ENCODE measurements at regions not wholly inside any gene's neighbourhood (a gene's known extent, or its start where the extent isn't known, plus 50 kb on each side); places are given as distances from the start of the nearest gene placed in this dataset.
"Not testable (repeated sequence)": the region's sequence is repeated elsewhere in the genome, so short reads cannot be mapped to it uniquely, and the experiment has no call there.

DNA sequence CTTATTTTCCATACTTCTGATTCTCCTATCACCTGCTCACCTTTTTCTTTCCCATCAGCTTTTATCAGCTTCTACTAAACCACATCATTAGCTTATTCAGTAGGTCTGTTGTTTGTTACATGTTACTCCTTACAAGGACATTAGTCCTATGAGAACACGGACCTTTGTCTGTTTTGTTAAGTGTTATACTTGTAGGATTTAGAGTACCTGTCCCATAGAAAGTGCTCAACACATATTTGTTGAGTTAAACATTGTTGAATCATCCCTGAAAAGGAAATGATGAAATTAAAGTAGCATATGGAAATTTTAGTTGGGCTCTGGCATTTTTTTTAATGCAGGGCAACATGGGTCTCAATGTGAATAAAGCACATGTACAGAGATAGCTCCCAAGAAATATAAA is 222.1 kb upstream of the CARD18 start:
- FAIRE-seq (no peak), DNase-seq (ENCODE audit: insufficient read length, low spot score) (no peak)
- TF ChIP-seq POLR2A (IDR thresholded peaks at IDR 0.05; ENCODE audit: low read depth, low read length): no peak
- no peak for TF ChIP-seq TAF1 (IDR thresholded peaks at IDR 0.05; ENCODE audit: low read depth, low read length)
- no peak for TF ChIP-seq POLR2AphosphoS5 (IDR thresholded peaks at IDR 0.05; ENCODE audit: low read depth, low read length)
- TF ChIP-seq PAX5 (IDR thresholded peaks at IDR 0.05; ENCODE audit: insufficient read depth, low read length, severe bottlenecking): no peak
- no peak for TF ChIP-seq SPI1 (IDR thresholded peaks at IDR 0.05; ENCODE audit: low read depth, low read length)
- TF ChIP-seq POU2F2 (IDR thresholded peaks at IDR 0.05; ENCODE audit: low read depth, low read length): no peak

DNA sequence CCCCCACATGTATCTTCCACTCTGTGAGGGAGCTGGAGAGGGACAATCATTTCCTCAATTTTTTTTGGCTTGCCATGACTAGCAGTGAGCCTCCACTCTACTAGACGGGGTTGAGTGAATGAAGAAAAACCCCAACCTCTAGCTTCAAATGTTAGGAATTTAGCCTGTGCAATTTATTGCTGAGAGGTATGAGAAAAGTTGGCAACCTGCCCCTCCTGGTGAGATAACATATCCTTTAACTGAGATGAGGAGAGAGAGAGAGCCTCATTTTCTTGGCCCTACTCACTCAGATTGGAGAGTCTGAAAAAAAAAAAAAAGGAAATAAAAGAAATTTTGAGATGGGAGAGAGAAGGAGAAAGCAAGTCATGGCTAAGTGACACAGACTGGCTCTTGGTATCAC is 218.2 kb upstream of the CARD18 start:
- DNase-seq (ENCODE audit: insufficient read length, low spot score): no peak
- no peak for FAIRE-seq
- no peak for TF ChIP-seq PAX5 (IDR thresholded peaks at IDR 0.05; ENCODE audit: insufficient read depth, low read length, severe bottlenecking)
- no peak for TF ChIP-seq TAF1 (IDR thresholded peaks at IDR 0.05; ENCODE audit: low read depth, low read length)
- TF ChIP-seq POLR2AphosphoS5 (IDR thresholded peaks at IDR 0.05; ENCODE audit: low read depth, low read length): no peak
- TF ChIP-seq POLR2A (IDR thresholded peaks at IDR 0.05; ENCODE audit: low read depth, low read length): no peak
- TF ChIP-seq POU2F2 (IDR thresholded peaks at IDR 0.05; ENCODE audit: low read depth, low read length): no peak

DNA sequence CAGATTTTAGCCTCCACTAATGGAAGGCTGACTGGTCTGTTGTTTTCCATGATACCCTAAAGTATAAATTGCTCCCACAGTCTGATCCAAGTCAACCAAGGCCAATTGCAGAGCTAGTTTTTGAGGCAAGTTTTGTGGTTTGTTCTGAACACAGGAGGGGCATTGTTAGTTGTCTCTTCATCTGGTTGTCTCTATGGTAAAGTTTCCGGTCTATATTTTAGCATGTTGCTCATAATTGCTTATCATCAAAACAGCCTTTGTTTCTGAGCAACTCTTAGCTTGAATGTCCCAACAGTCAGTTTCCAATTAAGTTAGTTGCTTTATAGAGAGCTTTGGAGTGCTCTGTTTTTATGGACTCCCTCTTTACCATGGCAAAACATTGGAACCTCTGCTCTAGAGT is 217.6 kb upstream of the CARD18 start:
- TF ChIP-seq SPI1 (IDR thresholded peaks at IDR 0.05; ENCODE audit: low read depth, low read length) (no peak), POLR2AphosphoS5 (IDR thresholded peaks at IDR 0.05; ENCODE audit: low read depth, low read length) (no peak), POU2F2 (IDR thresholded peaks at IDR 0.05; ENCODE audit: low read depth, low read length) (no peak), POLR2A (IDR thresholded peaks at IDR 0.05; ENCODE audit: low read depth, low read length) (no peak), TAF1 (IDR thresholded peaks at IDR 0.05; ENCODE audit: low read depth, low read length) (no peak), PAX5 (IDR thresholded peaks at IDR 0.05; ENCODE audit: insufficient read depth, low read length, severe bottlenecking) (no peak)
- FAIRE-seq (no peak), DNase-seq (ENCODE audit: insufficient read length, low spot score) (no peak)

DNA sequence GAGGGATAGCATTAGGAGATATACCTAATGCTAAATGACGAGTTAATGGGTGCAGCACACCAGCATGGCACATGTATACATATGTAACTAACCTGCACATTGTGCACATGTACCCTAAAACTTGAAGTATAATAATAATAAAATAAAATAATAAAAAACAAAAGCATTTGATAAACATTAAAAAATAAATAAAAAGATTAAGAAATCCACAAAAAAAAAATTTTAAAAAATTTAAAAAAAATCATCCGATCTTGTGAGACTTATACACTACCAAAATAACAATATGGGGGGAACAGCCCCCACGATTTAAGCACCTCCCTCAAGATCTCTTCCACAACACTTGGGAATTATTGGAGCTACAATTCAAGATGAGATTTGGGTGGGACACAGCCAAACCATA is 210.3 kb upstream of the CARD18 start:
- FAIRE-seq; DNase-seq (ENCODE audit: insufficient read length, low spot score): not testable (repeated sequence)

GRCh38 chr11:105344938-105345337 is 205.4 kb upstream of the CARD18 start:
- no peak for FAIRE-seq
- no peak for DNase-seq (ENCODE audit: insufficient read length, low spot score)

GRCh38 chr11:105334025-105334714 is 194.6 kb upstream of the CARD18 start:
- FAIRE-seq: no peak
- no peak for TF ChIP-seq PAX5 (IDR thresholded peaks at IDR 0.05; ENCODE audit: insufficient read depth, low read length, severe bottlenecking)
- TF ChIP-seq POLR2AphosphoS5 (IDR thresholded peaks at IDR 0.05; ENCODE audit: low read depth, low read length): no peak
- TF ChIP-seq POLR2A (IDR thresholded peaks at IDR 0.05; ENCODE audit: low read depth, low read length): no peak
- no peak for TF ChIP-seq SPI1 (IDR thresholded peaks at IDR 0.05; ENCODE audit: low read depth, low read length)
- no peak for DNase-seq (ENCODE audit: insufficient read length, low spot score)

More at GRCh38 chr11:105344938-105345337, 205.4 kb upstream of the CARD18 start:
- no peak for TF ChIP-seq TAF1 (IDR thresholded peaks at IDR 0.05; ENCODE audit: low read depth, low read length)

DNA sequence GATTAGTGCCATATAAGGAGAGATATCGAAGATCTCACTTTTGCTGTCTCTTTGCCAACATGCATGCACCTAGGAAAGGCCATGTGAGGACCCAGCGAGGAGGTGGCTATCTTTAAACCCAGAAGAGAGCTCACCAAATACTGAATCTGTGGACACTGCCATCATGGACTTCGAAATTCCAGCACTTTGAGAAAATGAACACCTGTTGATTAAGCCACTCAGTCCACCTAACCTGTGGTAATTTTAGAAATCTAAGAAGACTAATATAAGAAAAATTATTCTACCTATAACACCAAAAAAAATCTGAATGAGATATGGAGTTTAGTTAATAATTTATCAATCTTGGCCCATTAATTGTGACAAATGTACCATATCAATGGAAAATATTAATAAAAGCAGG is 193.6 kb upstream of the CARD18 start:
- TF ChIP-seq TAF1 (IDR thresholded peaks at IDR 0.05; ENCODE audit: low read depth, low read length): no peak
- no peak for TF ChIP-seq SPI1 (IDR thresholded peaks at IDR 0.05; ENCODE audit: low read depth, low read length)
- no peak for TF ChIP-seq POLR2AphosphoS5 (IDR thresholded peaks at IDR 0.05; ENCODE audit: low read depth, low read length)
- TF ChIP-seq PAX5 (IDR thresholded peaks at IDR 0.05; ENCODE audit: insufficient read depth, low read length, severe bottlenecking): no peak
- no peak for TF ChIP-seq POU2F2 (IDR thresholded peaks at IDR 0.05; ENCODE audit: low read depth, low read length)
- no peak for TF ChIP-seq POLR2A (IDR thresholded peaks at IDR 0.05; ENCODE audit: low read depth, low read length)
- DNase-seq (ENCODE audit: insufficient read length, low spot score): no peak
- no peak for FAIRE-seq

DNA sequence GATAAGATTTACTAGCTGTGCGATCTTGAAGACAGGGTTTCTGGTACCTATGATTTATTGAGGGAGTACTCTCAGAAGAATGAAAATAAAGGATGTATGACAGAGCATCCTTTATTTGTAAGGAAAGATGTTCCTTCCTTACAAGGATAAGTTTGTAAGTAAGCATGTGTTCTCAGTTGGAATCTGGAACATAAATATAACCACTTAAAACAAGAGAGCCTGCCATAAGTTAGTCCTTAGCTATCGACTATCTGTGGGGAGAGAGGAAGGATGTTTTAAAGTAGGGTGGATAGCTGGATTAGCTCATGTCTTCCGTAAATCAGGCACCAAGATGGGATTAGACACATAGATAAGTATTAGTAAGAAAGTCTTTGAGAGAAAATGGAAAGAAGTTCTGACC is 192.6 kb upstream of the CARD18 start:
- no peak for DNase-seq (ENCODE audit: insufficient read length, low spot score)
- TF ChIP-seq POU2F2 (IDR thresholded peaks at IDR 0.05; ENCODE audit: low read depth, low read length) (no peak), SPI1 (IDR thresholded peaks at IDR 0.05; ENCODE audit: low read depth, low read length) (no peak), POLR2A (IDR thresholded peaks at IDR 0.05; ENCODE audit: low read depth, low read length) (no peak), TAF1 (IDR thresholded peaks at IDR 0.05; ENCODE audit: low read depth, low read length) (no peak), POLR2AphosphoS5 (IDR thresholded peaks at IDR 0.05; ENCODE audit: low read depth, low read length) (no peak), PAX5 (IDR thresholded peaks at IDR 0.05; ENCODE audit: insufficient read depth, low read length, severe bottlenecking) (no peak)

GRCh38 chr11:105328061-105328460 is 188.5 kb upstream of the CARD18 start:
- no peak for DNase-seq (ENCODE audit: insufficient read length, low spot score)
- TF ChIP-seq POU2F2 (IDR thresholded peaks at IDR 0.05; ENCODE audit: low read depth, low read length) (no peak), TAF1 (IDR thresholded peaks at IDR 0.05; ENCODE audit: low read depth, low read length) (no peak), POLR2AphosphoS5 (IDR thresholded peaks at IDR 0.05; ENCODE audit: low read depth, low read length) (no peak), POLR2A (IDR thresholded peaks at IDR 0.05; ENCODE audit: low read depth, low read length) (no peak), PAX5 (IDR thresholded peaks at IDR 0.05; ENCODE audit: insufficient read depth, low read length, severe bottlenecking) (no peak), SPI1 (IDR thresholded peaks at IDR 0.05; ENCODE audit: low read depth, low read length) (no peak)
- FAIRE-seq: no peak

More for the DNA sequence above, 192.6 kb upstream of the CARD18 start:
- no peak for FAIRE-seq

DNA sequence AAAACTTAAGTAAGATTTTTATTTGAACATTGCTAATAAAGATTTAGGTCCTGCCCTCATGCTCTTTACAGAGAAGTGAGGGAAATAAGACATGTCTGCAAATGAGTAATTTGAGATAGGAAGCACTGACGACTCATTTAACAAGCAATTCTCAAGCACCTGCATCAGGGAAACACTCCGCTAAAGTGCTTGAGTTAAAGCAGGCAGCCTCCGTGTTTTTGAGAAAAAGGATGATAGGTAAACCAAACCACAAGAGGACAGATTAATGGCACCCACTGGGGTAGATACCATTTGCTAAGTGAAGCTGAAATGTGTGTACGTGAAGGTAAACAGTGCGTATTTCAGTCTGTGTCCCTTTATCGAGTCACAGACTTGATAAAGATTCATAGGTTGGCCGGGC is 184.6 kb upstream of the CARD18 start:
- TF ChIP-seq PAX5 (IDR thresholded peaks at IDR 0.05; ENCODE audit: insufficient read depth, low read length, severe bottlenecking): no peak
- TF ChIP-seq POLR2A (IDR thresholded peaks at IDR 0.05; ENCODE audit: low read depth, low read length): no peak
- DNase-seq (ENCODE audit: insufficient read length, low spot score): no peak
- no peak for FAIRE-seq

DNA sequence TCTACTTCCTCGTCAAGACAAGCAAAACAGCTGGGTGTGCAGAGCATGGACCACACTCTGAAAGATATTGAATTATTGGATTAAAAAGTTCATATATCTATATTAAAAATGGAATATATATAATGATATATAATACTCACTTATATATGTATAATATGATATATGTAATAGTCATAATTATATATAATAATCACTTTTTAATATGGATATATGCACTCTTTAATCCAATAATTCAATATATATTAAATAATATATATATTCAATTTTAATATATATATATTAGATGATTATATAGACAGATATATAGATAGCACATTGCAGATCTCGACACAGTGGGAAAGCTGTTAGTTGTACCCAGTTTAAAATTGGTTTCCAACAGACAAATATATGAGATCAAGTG is 182.1 kb upstream of the CARD18 start:
- FAIRE-seq: no peak
- DNase-seq (ENCODE audit: insufficient read length, low spot score): no peak
- TF ChIP-seq TAF1 (IDR thresholded peaks at IDR 0.05; ENCODE audit: low read depth, low read length) (no peak), PAX5 (IDR thresholded peaks at IDR 0.05; ENCODE audit: insufficient read depth, low read length, severe bottlenecking) (no peak), SPI1 (IDR thresholded peaks at IDR 0.05; ENCODE audit: low read depth, low read length) (no peak)
